Naive thymus-derived CD4-positive, alpha-beta T cell (primary cell): ENCODE measurements at regions not wholly inside any gene's neighbourhood (a gene's known extent, or its start where the extent isn't known, plus 50 kb on each side); places are given as distances from the start of the nearest gene placed in this dataset.
"Not testable (repeated sequence)": the region's sequence is repeated elsewhere in the genome, so short reads cannot be mapped to it uniquely, and the experiment has no call there.

ENCODE experiments used
- ATAC-seq: fragments of 150-1000 bp; cut with Tn5 transposase; 2 replicates; pipeline ENCODE4 v1.10.0; 2021; ENCODE audit warnings: mild to moderate bottlenecking, moderate library complexity
- CTCF ChIA-PET: fragments of 350-600 bp; sonication (Branson Sonifier 250); formaldehyde crosslinking; loops from one replicate; lab custom pipeline; 2021; ENCODE audit warnings: antibody characterized with exemption; lab: Charles Lee
- POLR2A ChIA-PET: fragments of 350-600 bp; sonication (Branson Sonifier 250); formaldehyde crosslinking; loops from one replicate; lab custom pipeline; 2021; ENCODE audit warnings: antibody characterized with exemption, inconsistent platforms; lab: Charles Lee
- DNase-seq, 9 donors: peaks; one replicate each; pipeline versions ENCODE4 v3.0.0 to v3.0.0-alpha.2; 2020 to 2022; ENCODE audit warnings: mixed read lengths in 1 of 9
- H3K27ac ChIP-seq: one replicate; pipeline ENCODE4 v1.7.0; 2013; ENCODE audit warnings: mild to moderate bottlenecking, low read depth, low read length, moderate library complexity
- H3K27me3 ChIP-seq, 2 donors: one replicate each; pipeline ENCODE4 v1.7.0; 2013; ENCODE audit warnings: low read length in 2 of 2, mild to moderate bottlenecking in 2 of 2, moderate library complexity in 2 of 2; ENCODE audit not compliant: control insufficient read depth in 2 of 2, insufficient read depth in 2 of 2
- H3K36me3 ChIP-seq, 3 experiments: 1 replicate in 2 of 3; 2 replicates in 1 of 3; pipeline ENCODE4 v1.7.0; 2013; ENCODE audit warnings: low read length in 3 of 3, mild to moderate bottlenecking in 3 of 3, moderate library complexity in 1 of 3; ENCODE audit not compliant: insufficient read depth in 3 of 3, control insufficient read depth in 2 of 3
- H3K4me1 ChIP-seq, 2 donors: one replicate each; pipeline ENCODE4 v1.7.0; 2013; ENCODE audit warnings: low read length in 2 of 2, mild to moderate bottlenecking in 2 of 2, moderate library complexity in 1 of 2; ENCODE audit not compliant: control insufficient read depth in 2 of 2, insufficient read depth in 2 of 2
- H3K4me3 ChIP-seq: 2 replicates; pipeline ENCODE4 v1.7.0; 2013; ENCODE audit warnings: mild to moderate bottlenecking, low read length
- H3K9me3 ChIP-seq, 3 experiments: 1 replicate in 2 of 3; 2 replicates in 1 of 3; pipeline ENCODE4 v1.7.0; 2013; ENCODE audit warnings: low read length in 3 of 3; ENCODE audit not compliant: control insufficient read depth in 2 of 3
- H3K27ac Mint-ChIP-seq, 9 donors: one replicate each; pipeline ENCODE4 v1.8.0; 2020 to 2022; ENCODE audit warnings: mixed read lengths in 9 of 9, mild to moderate bottlenecking in 8 of 9, moderate library complexity in 5 of 9, inconsistent platforms in 2 of 9
- H3K27me3 Mint-ChIP-seq, 5 donors: one replicate each; pipeline ENCODE4 v1.8.0; 2021 to 2022; ENCODE audit warnings: mixed read lengths in 5 of 5, mild to moderate bottlenecking in 1 of 5
- H3K36me3 Mint-ChIP-seq, 5 donors: one replicate each; pipeline ENCODE4 v1.8.0; 2020 to 2022; ENCODE audit warnings: mixed read lengths in 5 of 5, mild to moderate bottlenecking in 3 of 5, inconsistent platforms in 1 of 5
- H3K4me1 Mint-ChIP-seq, 7 donors: one replicate each; pipeline ENCODE4 v1.8.0; 2020 to 2022; ENCODE audit warnings: mixed read lengths in 7 of 7, mild to moderate bottlenecking in 3 of 7, inconsistent platforms in 1 of 7
- H3K4me3 Mint-ChIP-seq, 10 donors: one replicate each; pipeline ENCODE4 v1.8.0; 2020 to 2022; ENCODE audit warnings: mild to moderate bottlenecking in 10 of 10, mixed read lengths in 10 of 10, moderate library complexity in 6 of 10, inconsistent platforms in 2 of 10
- H3K9me3 Mint-ChIP-seq, 11 donors: one replicate each; pipeline ENCODE4 v1.8.0; 2020 to 2022; ENCODE audit warnings: mixed read lengths in 11 of 11, mild to moderate bottlenecking in 4 of 11, inconsistent platforms in 1 of 11, moderate library complexity in 1 of 11
- intact Hi-C, 2 donors: fragments of 100-400 bp; cut with micrococcal nuclease; formaldehyde crosslinking; loops; one replicate each; pipeline ENCODE4 v1.15.1; 2023

DNA sequence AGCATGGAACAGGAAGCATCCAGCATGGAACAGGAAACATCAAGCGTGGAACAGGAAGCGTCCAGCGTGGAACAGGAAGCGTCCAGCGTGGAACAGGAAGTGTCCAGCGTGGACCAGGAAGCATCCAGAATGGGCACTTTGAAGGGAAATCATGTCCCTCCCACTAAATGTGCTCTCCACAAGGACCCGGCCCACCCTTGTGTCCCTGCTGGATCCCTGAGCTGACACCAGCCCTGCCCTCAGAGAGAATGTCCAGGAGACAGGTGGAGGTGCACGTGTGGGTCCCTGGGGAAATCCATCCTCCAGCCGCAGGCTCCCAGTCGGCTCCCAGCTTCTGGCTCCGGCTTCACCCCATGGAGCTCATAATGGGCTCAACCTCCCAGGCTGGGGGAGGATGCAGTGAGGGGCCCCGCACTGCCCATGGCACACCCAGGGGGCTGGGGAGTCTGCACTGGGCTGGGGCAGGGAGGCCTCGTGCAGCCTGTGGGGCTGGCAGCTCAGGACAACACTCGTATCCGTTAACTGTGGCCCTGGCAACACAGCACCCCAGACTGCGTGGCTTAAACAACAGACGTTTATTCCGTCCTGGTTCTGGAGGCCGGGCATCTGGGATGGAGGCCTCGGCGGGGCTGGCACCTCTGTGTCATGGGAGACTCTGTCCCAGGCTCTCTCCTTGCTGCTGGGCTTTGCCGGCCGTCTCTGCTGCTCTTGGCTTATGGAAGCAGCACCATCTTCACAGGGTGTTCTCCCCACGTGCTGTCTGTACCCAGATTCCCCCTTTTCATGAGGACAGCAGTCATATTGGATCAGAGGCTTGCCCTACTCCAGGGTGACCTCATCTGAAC is 104.8 kb downstream of the TMEM121 start:
- POLR2A ChIA-PET, result not testable (repeated sequence)

GRCh38 chr14:105632010-105632409 is 105.6 kb downstream of the TMEM121 start:
- no peaks in the 10 kb centered on the region for H3K4me1 ChIP-seq
- peaks cover 0 to 6% (median 0%) of the 10 kb centered on the region in 3 experiments for H3K9me3 ChIP-seq
- no peak overlapping the region for H3K4me3 ChIP-seq
- ATAC-seq, result no peak
- CTCF ChIA-PET, result no interaction called here
- no peak for DNase-seq
- no peaks in the 10 kb centered on the region for H3K27me3 ChIP-seq
- no peak overlapping the region for H3K27ac ChIP-seq
- Mint-ChIP-seq H3K27me3 (peaks cover 0 to 10% (median 0%) of the 10 kb centered on the region in 5 donors), H3K4me1 (peaks cover 0 to 4% (median 0%) of the 10 kb centered on the region in 7 donors), H3K27ac (no peak overlapping the region), H3K9me3 (peaks cover 0 to 23% (median 8%) of the 10 kb centered on the region in 11 donors), H3K36me3 (peaks cover 0 to 8% (median 5%) of the 10 kb centered on the region in 5 donors), H3K4me3 (no peak overlapping the region)
- intact Hi-C loops, result no loop called here
- POLR2A ChIA-PET, result no interaction called here
- no peaks in the 10 kb centered on the region for H3K36me3 ChIP-seq

More for the DNA sequence above, 104.8 kb downstream of the TMEM121 start:
- H3K27ac ChIP-seq, intact Hi-C loops, H3K4me3 Mint-ChIP-seq, DNase-seq, H3K36me3 ChIP-seq, H3K4me1 ChIP-seq, CTCF ChIA-PET, H3K27me3 ChIP-seq, H3K9me3 ChIP-seq, ATAC-seq, H3K4me3 ChIP-seq, H3K36me3 Mint-ChIP-seq, H3K4me1 Mint-ChIP-seq: not testable (repeated sequence)
- Mint-ChIP-seq H3K27ac (peak overlapping the region in 1 of 9 donors; percentile 41), H3K27me3 (peaks cover 0 to 10% (median 0%) of the 10 kb centered on the region in 5 donors), H3K9me3 (peaks cover 0 to 23% (median 8%) of the 10 kb centered on the region in 11 donors)

GRCh38 chr14:105633596-105633995 is 107.2 kb downstream of the TMEM121 start:
- H3K27me3 ChIP-seq, H3K4me1 Mint-ChIP-seq, CTCF ChIA-PET, DNase-seq, H3K4me3 Mint-ChIP-seq, H3K27ac Mint-ChIP-seq, H3K4me3 ChIP-seq, intact Hi-C loops, H3K36me3 ChIP-seq, H3K27ac ChIP-seq, H3K4me1 ChIP-seq, ATAC-seq, H3K36me3 Mint-ChIP-seq, POLR2A ChIA-PET, H3K9me3 ChIP-seq: not testable (repeated sequence)
- H3K9me3 Mint-ChIP-seq, result peaks cover 0 to 23% (median 8%) of the 10 kb centered on the region in 11 donors
- H3K27me3 Mint-ChIP-seq, result peaks cover 0 to 10% (median 0%) of the 10 kb centered on the region in 5 donors

GRCh38 chr14:105635560-105635959 is 109.2 kb downstream of the TMEM121 start:
- Mint-ChIP-seq H3K4me3 (no peak overlapping the region), H3K27me3 (peaks cover 0 to 10% (median 0%) of the 10 kb centered on the region in 5 donors), H3K4me1 (peaks cover 0 to 4% (median 0%) of the 10 kb centered on the region in 7 donors), H3K27ac (no peak overlapping the region), H3K36me3 (peaks cover 0 to 7% (median 5%) of the 10 kb centered on the region in 5 donors), H3K9me3 (peaks cover 0 to 22% (median 8%) of the 10 kb centered on the region in 11 donors)
- ChIA-PET POLR2A (no interaction called here), CTCF (no interaction called here)
- no peaks in the 10 kb centered on the region for H3K36me3 ChIP-seq
- H3K4me3 ChIP-seq, result no peak overlapping the region
- no peaks in the 10 kb centered on the region for H3K4me1 ChIP-seq
- ATAC-seq (no peak), DNase-seq (no peak)
- intact Hi-C loops, result loop anchor here in 1 of 2 donors (2.0 kb wide), 1 partner anchor 19 kb away; no protein-coding TSS in a partner anchor
- peaks cover 0 to 6% (median 0%) of the 10 kb centered on the region in 3 experiments for H3K9me3 ChIP-seq
- H3K27ac ChIP-seq, result no peak overlapping the region
- no peaks in the 10 kb centered on the region for H3K27me3 ChIP-seq

DNA sequence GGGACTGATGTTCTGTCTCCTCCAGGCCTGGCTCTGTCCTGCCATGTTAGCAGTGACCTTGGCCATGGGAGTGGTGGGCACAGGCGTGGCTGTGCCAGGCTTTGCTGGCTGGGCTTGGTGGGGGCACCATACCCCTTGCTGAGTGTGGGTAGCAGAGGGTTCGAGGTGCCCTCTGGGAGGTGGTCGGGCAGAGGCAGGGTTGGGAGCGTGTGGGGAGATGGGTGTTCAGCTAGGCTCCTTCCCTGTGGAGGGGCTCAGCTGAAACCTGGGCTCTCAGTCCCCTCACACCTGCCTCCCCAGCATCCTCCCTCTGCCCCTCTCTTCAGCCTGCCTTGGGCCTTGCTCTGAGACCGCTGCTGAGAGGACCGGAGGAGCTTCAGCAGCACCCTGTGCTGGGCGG is 109.6 kb downstream of the TMEM121 start:
- POLR2A ChIA-PET, ATAC-seq, H3K36me3 ChIP-seq, CTCF ChIA-PET, H3K27me3 ChIP-seq, H3K4me3 Mint-ChIP-seq, DNase-seq, H3K27ac Mint-ChIP-seq, H3K36me3 Mint-ChIP-seq, intact Hi-C loops, H3K27ac ChIP-seq, H3K4me3 ChIP-seq, H3K4me1 Mint-ChIP-seq, H3K9me3 ChIP-seq, H3K4me1 ChIP-seq: not testable (repeated sequence)
- Mint-ChIP-seq H3K9me3 (peaks cover 0 to 21% (median 8%) of the 10 kb centered on the region in 11 donors), H3K27me3 (peaks cover 0 to 10% (median 0%) of the 10 kb centered on the region in 5 donors)

GRCh38 chr14:105636935-105637334 is 110.6 kb downstream of the TMEM121 start:
- H3K4me3 ChIP-seq, result no peak overlapping the region
- DNase-seq, result no peak
- peak; percentile 22 for ATAC-seq
- H3K9me3 ChIP-seq, result peaks cover 0 to 4% (median 0%) of the 10 kb centered on the region in 3 experiments
- peaks cover 0 to 17% (median 6%) of the 10 kb centered on the region in 11 donors for H3K9me3 Mint-ChIP-seq
- H3K27me3 Mint-ChIP-seq, result peaks cover 0 to 6% (median 0%) of the 10 kb centered on the region in 5 donors
- H3K36me3 Mint-ChIP-seq, result peaks cover 0 to 6% (median 5%) of the 10 kb centered on the region in 5 donors
- peaks cover 0 to 4% (median 0%) of the 10 kb centered on the region in 7 donors for H3K4me1 Mint-ChIP-seq
- CTCF ChIA-PET, result no interaction called here
- intact Hi-C loops, result no loop called here
- no peaks in the 10 kb centered on the region for H3K4me1 ChIP-seq
- H3K27ac Mint-ChIP-seq, result no peak overlapping the region
- POLR2A ChIA-PET, result no interaction called here
- no peak overlapping the region for H3K4me3 Mint-ChIP-seq
- H3K27ac ChIP-seq, result no peak overlapping the region
- H3K27me3 ChIP-seq, result no peaks in the 10 kb centered on the region
- no peaks in the 10 kb centered on the region for H3K36me3 ChIP-seq
